Endothelial cell of umbilical vein (primary cell): ENCODE measurements at regions not wholly inside any gene's neighbourhood (a gene's known extent, or its start where the extent isn't known, plus 50 kb on each side); places are given as distances from the start of the nearest gene placed in this dataset.

ENCODE experiments used
- BruUV-seq: library from RNA; stranded (reverse); fragments of 400-500 nt; replicated peaks from 2 replicates; lab custom pipeline; 2021; lab: Mats Ljungman, UMichigan
- CTCF ChIA-PET: fragments of 300-600, 350-600 bp; sonication (Branson Sonifier 250); formaldehyde crosslinking; loops from one replicate; lab custom pipeline; 2021; ENCODE audit warnings: antibody characterized with exemption, inconsistent platforms; lab: Charles Lee
- POLR2A ChIA-PET: fragments of 300-600, 350-600 bp; sonication (Branson Sonifier 250); formaldehyde crosslinking; loops from one replicate; lab custom pipeline; 2021; ENCODE audit warnings: antibody characterized with exemption, inconsistent platforms; lab: Charles Lee
- DNase-seq: peaks from one replicate; pipeline ENCODE4 v3.0.0-alpha.2; 2011; ENCODE audit warnings: low read depth, low spot score
- FAIRE-seq: peaks from 2 replicates; lab custom pipeline; 2011; peaks lifted over from hg19 to GRCh38; lab: Jason Lieb, UNC
- H2AFZ ChIP-seq: 2 replicates; pipeline ENCODE4 v1.6.0; 2012; ENCODE audit warnings: low read depth, low read length, control low read depth, inconsistent platforms
- H3K27ac ChIP-seq: 2 replicates; pipeline ENCODE4 v1.5.1; 2011; ENCODE audit warnings: low read depth, mild to moderate bottlenecking, control low read depth, low read length, moderate library complexity; ENCODE audit not compliant: insufficient read depth
- H3K27me3 ChIP-seq, 2 experiments: 2 replicates each; pipeline versions ENCODE4 v1.6.0 to v1.6.1; 2011; ENCODE audit warnings: low read length in 2 of 2, mixed read lengths in 1 of 2; ENCODE audit not compliant: control insufficient read depth in 2 of 2, insufficient read depth in 2 of 2
- H3K36me3 ChIP-seq, 2 experiments: 2 replicates in 1 of 2; 3 replicates in 1 of 2; pipeline ENCODE4 v1.5.1; 2011; ENCODE audit warnings: low read length in 2 of 2, mild to moderate bottlenecking in 1 of 2, moderate library complexity in 1 of 2; ENCODE audit not compliant: control insufficient read depth in 2 of 2, insufficient read depth in 2 of 2; ENCODE audit errors: extremely low read depth in 1 of 2
- H3K4me1 ChIP-seq: 3 replicates; pipeline ENCODE4 v1.5.1; 2011; ENCODE audit warnings: mild to moderate bottlenecking, low read length; ENCODE audit not compliant: control insufficient read depth, insufficient read depth; ENCODE audit errors: extremely low read depth
- H3K4me2 ChIP-seq: 2 replicates; pipeline ENCODE4 v1.6.1; 2011; ENCODE audit warnings: low read length, control low read depth, mixed read lengths; ENCODE audit not compliant: insufficient read depth
- H3K4me3 ChIP-seq, 3 experiments: fragments of 200-600 bp in 1 of 3; sonication (generic), shearing (Covaris generic) in 1 of 3; replicated peaks in 1 of 3; 2 replicates each; pipeline ENCODE4 v1.5.1; 2011 to 2016; ENCODE audit warnings: control low read depth in 3 of 3, low read length in 3 of 3, mild to moderate bottlenecking in 2 of 3, inconsistent platforms in 1 of 3, low read depth in 1 of 3, moderate library complexity in 1 of 3; ENCODE audit not compliant: insufficient read depth in 1 of 3
- H3K79me2 ChIP-seq: 2 replicates; pipeline ENCODE4 v1.6.0; 2012; ENCODE audit warnings: low read length, inconsistent platforms; ENCODE audit not compliant: control insufficient read depth, insufficient read depth
- H3K9ac ChIP-seq: replicated peaks from 2 replicates; pipeline ENCODE3; 2011; ENCODE audit warnings: low read length, control low read depth; ENCODE audit not compliant: insufficient read depth; ENCODE audit errors: extremely low read depth
- H3K9me1 ChIP-seq: replicated peaks from 3 replicates; pipeline ENCODE4 v1.6.0; 2011; ENCODE audit warnings: mild to moderate bottlenecking, low read length; ENCODE audit not compliant: control insufficient read depth, insufficient read depth; ENCODE audit errors: extremely low read depth
- H3K9me3 ChIP-seq: replicated peaks from 2 replicates; pipeline ENCODE4 v1.5.1; 2012; ENCODE audit warnings: low read length, inconsistent platforms; ENCODE audit not compliant: control insufficient read depth, insufficient read depth
- H4K20me1 ChIP-seq: replicated peaks from 2 replicates; pipeline ENCODE3; 2011; ENCODE audit warnings: mild to moderate bottlenecking, low read length; ENCODE audit not compliant: control insufficient read depth, insufficient read depth; ENCODE audit errors: extremely low read depth
- GATA2 ChIP-seq: IDR thresholded peaks from 2 replicates; pipeline ENCODE4 v1.7.0; 2011; ENCODE audit warnings: low read depth, mild to moderate bottlenecking, moderate library complexity, mixed read lengths, low read length; ENCODE audit not compliant: insufficient read length, insufficient read depth
- POLR2A ChIP-seq: IDR thresholded peaks from 2 replicates; pipeline ENCODE4 v1.6.1; 2012; ENCODE audit warnings: low read depth, mild to moderate bottlenecking, control low read depth, low read length
- POLR2AphosphoS5 ChIP-seq: IDR thresholded peaks from 2 replicates; pipeline ENCODE4 v1.6.1; 2012; ENCODE audit warnings: low read depth, mild to moderate bottlenecking, control low read depth, low read length, moderate library complexity; ENCODE audit not compliant: insufficient read depth
- dilution Hi-C: fragments of 300-500 bp; cut with MboI; formaldehyde crosslinking; loops from one replicate; pipeline ENCODE4 v1.15.0; 2019; ENCODE audit warnings: low sequenced_read_pairs; ENCODE audit not compliant: extremely low pct_ligation_motif_present
- intact Hi-C: fragments of 100-400 bp; cut with micrococcal nuclease; formaldehyde crosslinking; loops from one replicate; pipeline ENCODE4 v1.10.0; 2022
- TF ChIP-seq, protein P1 (sequence below), 2 donors: IDR thresholded peaks; 1 replicate in 1 of 2; 2 replicates in 1 of 2; pipeline ENCODE4 v1.5.1; 2011; ENCODE audit warnings: low read length in 2 of 2, mild to moderate bottlenecking in 2 of 2, moderate library complexity in 2 of 2, control low read depth in 1 of 2, inconsistent platforms in 1 of 2, low read depth in 1 of 2; ENCODE audit not compliant: insufficient read depth in 1 of 2; ENCODE audit errors: extremely low read depth in 1 of 2
- TF ChIP-seq, protein P2 (sequence below): IDR thresholded peaks from 2 replicates; pipeline ENCODE4 v1.6.1; 2011; ENCODE audit not compliant: insufficient read depth, insufficient read length

DNA sequence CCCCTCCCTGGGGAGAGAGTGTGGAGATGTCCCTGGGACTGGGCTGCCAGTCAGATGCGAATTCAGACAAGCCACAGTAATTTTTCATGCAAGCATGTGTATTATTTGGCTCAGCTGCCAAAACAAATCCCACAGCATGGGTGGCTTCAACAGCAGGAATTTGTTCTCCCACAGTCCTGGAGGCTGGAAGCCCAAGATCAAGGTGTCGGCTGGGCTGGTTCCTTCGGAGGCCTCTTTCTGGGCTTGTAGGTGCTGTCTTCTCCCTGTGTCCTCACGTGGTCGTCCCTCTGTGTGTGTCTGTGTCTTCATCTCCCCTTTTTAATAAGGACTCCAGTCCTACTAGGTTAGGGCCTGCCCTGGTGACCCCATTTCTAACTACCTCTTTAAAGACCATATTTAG is 91.9 kb upstream of the ACTRT2 start:
- intact Hi-C loops (no loop called here), dilution Hi-C loops (no loop called here)
- CTCF ChIA-PET = no interaction called here

More for the DNA sequence above, 91.9 kb upstream of the ACTRT2 start:
- no peak overlapping the region for H3K4me3 ChIP-seq
- no peak overlapping the region for H3K4me2 ChIP-seq
- no peaks in the 10 kb centered on the region for H3K9me1 ChIP-seq
- FAIRE-seq (no peak), DNase-seq (no peak)
- H2AFZ ChIP-seq = no peak overlapping the region
- POLR2A ChIA-PET = no interaction called here
- H3K27ac ChIP-seq = no peak overlapping the region
- H3K36me3 ChIP-seq = no peaks in the 10 kb centered on the region
- H4K20me1 ChIP-seq = no peaks in the 10 kb centered on the region
- TF ChIP-seq POLR2AphosphoS5 = no peak
- no peak for TF ChIP-seq POLR2A
- TF ChIP-seq, protein P1, sequence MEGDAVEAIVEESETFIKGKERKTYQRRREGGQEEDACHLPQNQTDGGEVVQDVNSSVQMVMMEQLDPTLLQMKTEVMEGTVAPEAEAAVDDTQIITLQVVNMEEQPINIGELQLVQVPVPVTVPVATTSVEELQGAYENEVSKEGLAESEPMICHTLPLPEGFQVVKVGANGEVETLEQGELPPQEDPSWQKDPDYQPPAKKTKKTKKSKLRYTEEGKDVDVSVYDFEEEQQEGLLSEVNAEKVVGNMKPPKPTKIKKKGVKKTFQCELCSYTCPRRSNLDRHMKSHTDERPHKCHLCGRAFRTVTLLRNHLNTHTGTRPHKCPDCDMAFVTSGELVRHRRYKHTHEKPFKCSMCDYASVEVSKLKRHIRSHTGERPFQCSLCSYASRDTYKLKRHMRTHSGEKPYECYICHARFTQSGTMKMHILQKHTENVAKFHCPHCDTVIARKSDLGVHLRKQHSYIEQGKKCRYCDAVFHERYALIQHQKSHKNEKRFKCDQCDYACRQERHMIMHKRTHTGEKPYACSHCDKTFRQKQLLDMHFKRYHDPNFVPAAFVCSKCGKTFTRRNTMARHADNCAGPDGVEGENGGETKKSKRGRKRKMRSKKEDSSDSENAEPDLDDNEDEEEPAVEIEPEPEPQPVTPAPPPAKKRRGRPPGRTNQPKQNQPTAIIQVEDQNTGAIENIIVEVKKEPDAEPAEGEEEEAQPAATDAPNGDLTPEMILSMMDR (IDR thresholded peaks at IDR 0.05; ENCODE audit: extremely low read depth in 1 of 2, insufficient read depth in 1 of 2, low read depth in 1 of 2, low read length in 2 of 2) = no peak
- TF ChIP-seq GATA2 = no peak
- TF ChIP-seq, protein P2, sequence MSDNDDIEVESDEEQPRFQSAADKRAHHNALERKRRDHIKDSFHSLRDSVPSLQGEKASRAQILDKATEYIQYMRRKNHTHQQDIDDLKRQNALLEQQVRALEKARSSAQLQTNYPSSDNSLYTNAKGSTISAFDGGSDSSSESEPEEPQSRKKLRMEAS = no peak
- no peaks in the 10 kb centered on the region for H3K79me2 ChIP-seq
- no TSS peak for BruUV-seq
- no peak overlapping the region for H3K9ac ChIP-seq
- H3K27me3 ChIP-seq = no peaks in the 10 kb centered on the region
- no peaks in the 10 kb centered on the region for H3K4me1 ChIP-seq
- H3K9me3 ChIP-seq = peaks cover 12% of the 10 kb centered on the region
